ENCODE measurements at regions not wholly inside any gene's neighbourhood (a gene's known extent, or its start where the extent isn't known, plus 50 kb on each side); places are given as distances from the start of the nearest gene placed in this dataset.

DNA sequence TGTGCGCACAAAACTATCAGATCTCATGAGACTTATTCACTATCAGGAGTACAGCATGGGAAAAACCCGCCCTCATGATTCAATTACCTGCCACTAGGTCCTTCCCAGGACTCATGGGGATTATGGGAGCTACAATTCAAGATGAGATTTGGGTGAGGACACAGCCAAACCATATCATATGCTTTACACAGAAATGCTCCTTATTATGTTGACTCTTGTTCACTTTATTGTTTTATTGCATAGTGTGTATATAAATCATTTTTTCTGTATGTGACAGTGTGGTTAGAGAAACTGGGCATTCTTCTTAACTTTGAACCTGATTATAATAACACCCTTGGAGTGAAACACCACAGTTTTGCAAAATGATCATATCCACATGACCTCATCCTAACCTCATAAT lies 212.8 kb upstream of the TNRC6C start:
- FAIRE-seq, result no peak
- no peak for ATAC-seq

DNA sequence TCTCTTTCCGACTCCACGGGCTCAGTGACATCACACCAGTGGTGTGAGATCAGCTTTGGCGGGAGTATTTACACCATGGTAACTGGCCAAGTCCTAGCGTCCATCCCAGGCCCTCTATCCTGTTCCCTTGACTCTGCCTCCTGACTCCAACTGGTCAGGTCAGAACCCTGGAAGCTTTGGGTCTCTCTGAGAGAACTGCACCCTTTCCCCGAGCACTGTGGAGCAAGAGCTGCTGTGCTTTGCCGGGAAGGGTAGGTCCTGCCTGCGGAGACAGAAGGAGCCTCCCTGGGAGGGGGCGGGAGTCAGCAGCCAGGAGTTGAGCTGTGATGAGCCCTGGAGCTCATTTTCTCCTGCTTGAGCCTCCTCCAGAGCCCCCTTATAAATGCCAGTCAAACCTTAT lies 212.1 kb upstream of the TNRC6C start:
- TF ChIP-seq KLF15 (CRISPR knock-in tag; IDR thresholded peaks at IDR 0.05; ENCODE audit: borderline replicate concordance), result no peak
- TF ChIP-seq, protein P1, sequence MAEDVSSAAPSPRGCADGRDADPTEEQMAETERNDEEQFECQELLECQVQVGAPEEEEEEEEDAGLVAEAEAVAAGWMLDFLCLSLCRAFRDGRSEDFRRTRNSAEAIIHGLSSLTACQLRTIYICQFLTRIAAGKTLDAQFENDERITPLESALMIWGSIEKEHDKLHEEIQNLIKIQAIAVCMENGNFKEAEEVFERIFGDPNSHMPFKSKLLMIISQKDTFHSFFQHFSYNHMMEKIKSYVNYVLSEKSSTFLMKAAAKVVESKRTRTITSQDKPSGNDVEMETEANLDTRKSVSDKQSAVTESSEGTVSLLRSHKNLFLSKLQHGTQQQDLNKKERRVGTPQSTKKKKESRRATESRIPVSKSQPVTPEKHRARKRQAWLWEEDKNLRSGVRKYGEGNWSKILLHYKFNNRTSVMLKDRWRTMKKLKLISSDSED (CRISPR knock-in tag; IDR thresholded peaks at IDR 0.05), result no peak
- TF ChIP-seq, protein P2, sequence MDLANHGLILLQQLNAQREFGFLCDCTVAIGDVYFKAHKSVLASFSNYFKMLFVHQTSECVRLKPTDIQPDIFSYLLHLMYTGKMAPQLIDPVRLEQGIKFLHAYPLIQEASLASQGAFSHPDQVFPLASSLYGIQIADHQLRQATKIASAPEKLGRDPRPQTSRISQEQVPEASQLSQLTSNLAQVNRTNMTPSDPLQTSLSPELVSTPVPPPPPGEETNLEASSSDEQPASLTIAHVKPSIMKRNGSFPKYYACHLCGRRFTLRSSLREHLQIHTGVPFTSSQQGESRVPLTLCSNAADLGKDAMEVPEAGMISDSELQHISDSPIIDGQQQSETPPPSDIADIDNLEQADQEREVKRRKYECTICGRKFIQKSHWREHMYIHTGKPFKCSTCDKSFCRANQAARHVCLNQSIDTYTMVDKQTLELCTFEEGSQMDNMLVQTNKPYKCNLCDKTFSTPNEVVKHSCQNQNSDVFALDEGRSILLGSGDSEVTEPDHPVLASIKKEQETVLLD (CRISPR knock-in tag; IDR thresholded peaks at IDR 0.05; ENCODE audit: low read depth), result no peak
- TF ChIP-seq, protein P3, sequence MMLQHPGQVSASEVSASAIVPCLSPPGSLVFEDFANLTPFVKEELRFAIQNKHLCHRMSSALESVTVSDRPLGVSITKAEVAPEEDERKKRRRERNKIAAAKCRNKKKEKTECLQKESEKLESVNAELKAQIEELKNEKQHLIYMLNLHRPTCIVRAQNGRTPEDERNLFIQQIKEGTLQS (CRISPR knock-in tag; IDR thresholded peaks at IDR 0.05), result no peak
- TF ChIP-seq, protein P4, sequence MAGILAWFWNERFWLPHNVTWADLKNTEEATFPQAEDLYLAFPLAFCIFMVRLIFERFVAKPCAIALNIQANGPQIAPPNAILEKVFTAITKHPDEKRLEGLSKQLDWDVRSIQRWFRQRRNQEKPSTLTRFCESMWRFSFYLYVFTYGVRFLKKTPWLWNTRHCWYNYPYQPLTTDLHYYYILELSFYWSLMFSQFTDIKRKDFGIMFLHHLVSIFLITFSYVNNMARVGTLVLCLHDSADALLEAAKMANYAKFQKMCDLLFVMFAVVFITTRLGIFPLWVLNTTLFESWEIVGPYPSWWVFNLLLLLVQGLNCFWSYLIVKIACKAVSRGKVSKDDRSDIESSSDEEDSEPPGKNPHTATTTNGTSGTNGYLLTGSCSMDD (CRISPR knock-in tag; IDR thresholded peaks at IDR 0.05), result no peak
- no peak overlapping the region for H2AFZ ChIP-seq (ENCODE audit: low read length)
- H3K79me2 ChIP-seq (ENCODE audit: insufficient read depth, low read length), result no peaks in the 10 kb centered on the region
- no peaks in the 10 kb centered on the region for H3K4me1 ChIP-seq (ENCODE audit: insufficient read depth, low read length)
- in situ Hi-C loops (cut with HindIII; ENCODE audit: extremely low pct_ligation_motif_present, low pct_unique_long_range_greater_than_20kb), result no loop called here
- no peaks in the 10 kb centered on the region for H3K36me3 ChIP-seq (replicated peaks in 1 of 2; ENCODE audit: control insufficient read depth in 1 of 2, insufficient read depth in 2 of 2, low read length in 2 of 2)
- peaks cover 19 to 96% of the 10 kb centered on the region in 2 experiments; a peak in 4 of 5 replicates for H3K27me3 ChIP-seq (ENCODE audit: control insufficient read depth in 1 of 2, insufficient read depth in 2 of 2, low read length in 2 of 2)
- H3K4me3 ChIP-seq (replicated peaks in 1 of 3; ENCODE audit: insufficient read depth in 1 of 3, low read depth in 2 of 3, low read length in 3 of 3), result no peak overlapping the region
- FAIRE-seq (no peak), ATAC-seq (no peak), DNase-seq (ENCODE audit: low spot score) (no peak)
- POLR2A ChIA-PET, result no interaction called here
- 15% methylated on average over 8 of the region's 8 CpGs for WGBS (ENCODE audit: low lambda C conversion rate)
- BruUV-seq (replicated peaks), result no TSS peak
- intact Hi-C loops (cut with micrococcal nuclease; ENCODE audit: unreplicated experiment), result no loop called here
- no peak overlapping the region for H3K9ac ChIP-seq (ENCODE audit: insufficient read depth, low read depth, low read length)
- CTCF ChIA-PET (ENCODE audit: low intra/inter-chr PET ratio, low total read pairs), result no interaction called here
- H4K20me1 ChIP-seq (ENCODE audit: insufficient read depth, low read length), result no peaks in the 10 kb centered on the region; the same call in 1 of the 2 replicates
- no peaks in the 10 kb centered on the region for H3K9me3 ChIP-seq (ENCODE audit: low read length)
- no peak overlapping the region for H3K4me2 ChIP-seq (ENCODE audit: low read depth, low read length)
- H3K27ac ChIP-seq (ENCODE audit: extremely low read length, insufficient read depth, low read length), result no peak overlapping the region

More for the DNA sequence above, 212.8 kb upstream of the TNRC6C start:
- Histone ChIP-seq H3K27me3 (ENCODE audit: control insufficient read depth in 1 of 2, insufficient read depth in 2 of 2, low read length in 2 of 2) (peaks cover 19 to 97% of the 10 kb centered on the region in 2 experiments; a peak in 4 of 5 replicates), H3K4me1 (ENCODE audit: insufficient read depth, low read length) (no peaks in the 10 kb centered on the region), H2AFZ (ENCODE audit: low read length) (no peak overlapping the region), H3K9me3 (ENCODE audit: low read length) (no peaks in the 10 kb centered on the region), H3K9ac (ENCODE audit: insufficient read depth, low read depth, low read length) (no peak overlapping the region), H3K36me3 (replicated peaks in 1 of 2; ENCODE audit: control insufficient read depth in 1 of 2, insufficient read depth in 2 of 2, low read length in 2 of 2) (no peaks in the 10 kb centered on the region), H3K27ac (ENCODE audit: extremely low read length, insufficient read depth, low read length) (no peak overlapping the region), H3K4me2 (ENCODE audit: low read depth, low read length) (no peak overlapping the region), H4K20me1 (ENCODE audit: insufficient read depth, low read length) (no peaks in the 10 kb centered on the region; the same call in 1 of the 2 replicates), H3K79me2 (ENCODE audit: insufficient read depth, low read length) (no peaks in the 10 kb centered on the region), H3K4me3 (replicated peaks in 1 of 3; ENCODE audit: insufficient read depth in 1 of 3, low read depth in 2 of 3, low read length in 3 of 3) (no peak overlapping the region)
- in situ Hi-C loops (cut with HindIII; ENCODE audit: extremely low pct_ligation_motif_present, low pct_unique_long_range_greater_than_20kb) (no loop called here), intact Hi-C loops (cut with micrococcal nuclease; ENCODE audit: unreplicated experiment) (no loop called here)
- CTCF ChIA-PET (ENCODE audit: low intra/inter-chr PET ratio, low total read pairs), result no interaction called here
- TF ChIP-seq SOX6 (IDR thresholded peaks at IDR 0.05) (no peak), SOX6 (CRISPR knock-in tag; IDR thresholded peaks at IDR 0.05) (no peak), POLR2AphosphoS2 (IDR thresholded peaks at IDR 0.05; ENCODE audit: low read depth, low read length) (no peak), ZFP36 (IDR thresholded peaks at IDR 0.05; ENCODE audit: borderline replicate concordance, low read depth, low read length, partially characterized antibody) (no peak)
- TF ChIP-seq, protein P5, sequence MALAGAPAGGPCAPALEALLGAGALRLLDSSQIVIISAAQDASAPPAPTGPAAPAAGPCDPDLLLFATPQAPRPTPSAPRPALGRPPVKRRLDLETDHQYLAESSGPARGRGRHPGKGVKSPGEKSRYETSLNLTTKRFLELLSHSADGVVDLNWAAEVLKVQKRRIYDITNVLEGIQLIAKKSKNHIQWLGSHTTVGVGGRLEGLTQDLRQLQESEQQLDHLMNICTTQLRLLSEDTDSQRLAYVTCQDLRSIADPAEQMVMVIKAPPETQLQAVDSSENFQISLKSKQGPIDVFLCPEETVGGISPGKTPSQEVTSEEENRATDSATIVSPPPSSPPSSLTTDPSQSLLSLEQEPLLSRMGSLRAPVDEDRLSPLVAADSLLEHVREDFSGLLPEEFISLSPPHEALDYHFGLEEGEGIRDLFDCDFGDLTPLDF (CRISPR knock-in tag; IDR thresholded peaks at IDR 0.05), result no peak
- no TSS peak for BruUV-seq (replicated peaks)
- 15% methylated on average over 2 of the region's 2 CpGs for WGBS (ENCODE audit: low lambda C conversion rate)
- DNase-seq (ENCODE audit: low spot score), result no peak
- POLR2A ChIA-PET, result no interaction called here

Data from HepG2 (cell line).